Left ventricle myocardium inferior (tissue), 1 donor: ENCODE measurements at regions not wholly inside any gene's neighbourhood (a gene's known extent, or its start where the extent isn't known, plus 50 kb on each side); places are given as distances from the start of the nearest gene placed in this dataset.

ENCODE experiments used
- DNase-seq: peaks from one replicate; pipeline ENCODE4 v3.0.0-alpha.2; 2020
- H3K27ac ChIP-seq: fragments of 200-600 bp; replicated peaks from 2 replicates; pipeline ENCODE4 v1.8.0; 2021
- H3K27me3 ChIP-seq: fragments of 200-600 bp; 2 replicates; pipeline ENCODE4 v1.8.0; 2021; ENCODE audit warnings: low read depth
- H3K36me3 ChIP-seq: fragments of 200-600 bp; 2 replicates; pipeline ENCODE4 v1.8.0; 2021
- H3K4me1 ChIP-seq: fragments of 200-600 bp; 2 replicates; pipeline ENCODE4 v1.8.0; 2021
- H3K4me3 ChIP-seq: fragments of 200-600 bp; 2 replicates; pipeline ENCODE4 v1.8.0; 2021; ENCODE audit warnings: mild to moderate bottlenecking, moderate library complexity
- H3K9me3 ChIP-seq: fragments of 200-600 bp; replicated peaks from 2 replicates; pipeline ENCODE4 v1.8.0; 2021
- CTCF ChIP-seq: fragments of 200-600 bp; IDR thresholded peaks from 2 replicates; pipeline ENCODE4 v1.8.0; 2021; ENCODE audit warnings: antibody characterized with exemption, mild to moderate bottlenecking, borderline replicate concordance
- intact Hi-C: fragments of 100-400 bp; cut with micrococcal nuclease; formaldehyde crosslinking; loops from one replicate; pipeline ENCODE4 v1.11.0; 2022
- donor health status: DM: no; HTN: yes; CAD: no; lungs with severe emphysema.

GRCh38 chr14:30251017-30251416, 307.9 kb upstream of the G2E3 start:
- Histone ChIP-seq H3K36me3 (no peaks in the 10 kb centered on the region), H3K27ac (no peak overlapping the region), H3K27me3 (no peaks in the 10 kb centered on the region), H3K9me3 (peaks cover 9% of the 10 kb centered on the region), H3K4me1 (no peaks in the 10 kb centered on the region), H3K4me3 (no peak overlapping the region)
- no peak for TF ChIP-seq CTCF
- DNase-seq = no peak
- intact Hi-C loops = no loop called here

- H3K4me1 ChIP-seq = no peaks in the 10 kb centered on the region
- no peaks in the 10 kb centered on the region for H3K27me3 ChIP-seq
- no peaks in the 10 kb centered on the region for H3K36me3 ChIP-seq
- DNase-seq = no peak
- H3K27ac ChIP-seq = no peak overlapping the region
- H3K9me3 ChIP-seq = peaks cover 9% of the 10 kb centered on the region
- TF ChIP-seq CTCF = no peak
- intact Hi-C loops = no loop called here
- no peak overlapping the region for H3K4me3 ChIP-seq
Observed at GRCh38 chr14:30251557-30252100, 307.3 kb upstream of the G2E3 start.

GRCh38 chr14:30252151-30252550, 306.8 kb upstream of the G2E3 start:
- Histone ChIP-seq H3K36me3 (no peaks in the 10 kb centered on the region), H3K27ac (no peak overlapping the region), H3K27me3 (no peaks in the 10 kb centered on the region)

GRCh38 chr14:30252783-30253674, 305.9 kb upstream of the G2E3 start:
- H3K4me3 ChIP-seq = no peak overlapping the region
- peaks cover 9% of the 10 kb centered on the region for H3K9me3 ChIP-seq
- H3K27ac ChIP-seq = no peak overlapping the region
- no peak for DNase-seq
- intact Hi-C loops = no loop called here
- no peaks in the 10 kb centered on the region for H3K27me3 ChIP-seq
- H3K4me1 ChIP-seq = no peaks in the 10 kb centered on the region
- no peaks in the 10 kb centered on the region for H3K36me3 ChIP-seq
- no peak for TF ChIP-seq CTCF

More at GRCh38 chr14:30252151-30252550, 306.8 kb upstream of the G2E3 start:
- DNase-seq = no peak
- H3K4me1 ChIP-seq = no peaks in the 10 kb centered on the region
- intact Hi-C loops = no loop called here
- peaks cover 9% of the 10 kb centered on the region for H3K9me3 ChIP-seq
- no peak for TF ChIP-seq CTCF
- H3K4me3 ChIP-seq = no peak overlapping the region

- Histone ChIP-seq H3K36me3 (no peaks in the 10 kb centered on the region), H3K4me3 (no peak overlapping the region), H3K9me3 (peaks cover 9% of the 10 kb centered on the region), H3K27me3 (no peaks in the 10 kb centered on the region), H3K27ac (no peak overlapping the region), H3K4me1 (no peaks in the 10 kb centered on the region)
- intact Hi-C loops = no loop called here
- no peak for TF ChIP-seq CTCF
- no peak for DNase-seq
Observed at GRCh38 chr14:30256627-30257026, 302.3 kb upstream of the G2E3 start.
